ENCODE measurements at regions not wholly inside any gene's neighbourhood (a gene's known extent, or its start where the extent isn't known, plus 50 kb on each side); places are given as distances from the start of the nearest gene placed in this dataset.
"Not testable (repeated sequence)": the region's sequence is repeated elsewhere in the genome, so short reads cannot be mapped to it uniquely, and the experiment has no call there.

DNA sequence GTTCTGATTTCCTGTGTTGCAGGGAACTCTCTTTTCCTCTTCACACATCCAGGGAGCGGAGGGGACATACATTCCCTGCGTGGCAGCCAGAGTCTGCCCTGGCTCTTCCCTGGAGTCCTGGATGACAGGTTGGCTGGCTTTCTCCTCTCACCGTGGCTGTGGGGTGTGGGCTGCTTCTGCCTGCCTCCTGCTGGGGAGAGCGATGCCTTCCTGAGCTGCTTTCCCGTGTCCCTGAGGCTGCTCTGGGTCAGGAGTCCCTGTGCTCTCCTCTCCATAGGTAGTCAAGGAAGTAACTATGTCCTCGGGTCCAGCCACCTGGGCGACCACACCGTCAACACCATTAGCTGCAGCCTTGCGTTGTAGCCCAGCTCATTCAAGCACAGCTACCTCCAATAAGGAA is 451.7 kb downstream of the QKI start:
- no peak overlapping the region for H3K4me3 ChIP-seq (replicated peaks; ENCODE audit: low read depth, low read length)
- TF ChIP-seq, protein P1, sequence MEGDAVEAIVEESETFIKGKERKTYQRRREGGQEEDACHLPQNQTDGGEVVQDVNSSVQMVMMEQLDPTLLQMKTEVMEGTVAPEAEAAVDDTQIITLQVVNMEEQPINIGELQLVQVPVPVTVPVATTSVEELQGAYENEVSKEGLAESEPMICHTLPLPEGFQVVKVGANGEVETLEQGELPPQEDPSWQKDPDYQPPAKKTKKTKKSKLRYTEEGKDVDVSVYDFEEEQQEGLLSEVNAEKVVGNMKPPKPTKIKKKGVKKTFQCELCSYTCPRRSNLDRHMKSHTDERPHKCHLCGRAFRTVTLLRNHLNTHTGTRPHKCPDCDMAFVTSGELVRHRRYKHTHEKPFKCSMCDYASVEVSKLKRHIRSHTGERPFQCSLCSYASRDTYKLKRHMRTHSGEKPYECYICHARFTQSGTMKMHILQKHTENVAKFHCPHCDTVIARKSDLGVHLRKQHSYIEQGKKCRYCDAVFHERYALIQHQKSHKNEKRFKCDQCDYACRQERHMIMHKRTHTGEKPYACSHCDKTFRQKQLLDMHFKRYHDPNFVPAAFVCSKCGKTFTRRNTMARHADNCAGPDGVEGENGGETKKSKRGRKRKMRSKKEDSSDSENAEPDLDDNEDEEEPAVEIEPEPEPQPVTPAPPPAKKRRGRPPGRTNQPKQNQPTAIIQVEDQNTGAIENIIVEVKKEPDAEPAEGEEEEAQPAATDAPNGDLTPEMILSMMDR (IDR thresholded peaks at IDR 0.05; ENCODE audit: low read depth, low read length, missing control alignments), result no peak
- DNase-seq (ENCODE audit: extremely low read depth, low read depth), result no peak

DNA sequence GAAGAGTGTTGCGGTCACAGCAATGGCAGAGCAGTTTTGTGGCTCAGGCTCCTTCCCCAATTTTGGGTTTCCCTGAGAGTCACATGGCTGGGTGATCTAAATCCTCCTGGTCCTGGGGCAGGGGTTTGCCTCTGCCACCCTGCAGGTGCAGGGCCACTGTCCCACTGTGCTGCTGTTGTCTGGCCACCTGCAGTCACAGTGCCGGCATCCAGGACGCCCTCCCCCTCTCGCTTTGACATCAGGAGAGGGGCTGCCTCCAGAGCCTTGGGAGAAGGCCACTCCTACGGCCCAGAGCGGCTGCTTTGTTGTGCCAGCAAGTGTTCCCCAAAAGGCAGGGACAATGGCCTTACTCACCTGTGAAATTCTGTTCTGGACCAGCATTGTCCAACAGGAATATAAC is 449.0 kb downstream of the QKI start:
- TF ChIP-seq, protein P1 (IDR thresholded peaks at IDR 0.05; ENCODE audit: low read depth, low read length, missing control alignments), result no peak
- no peak for DNase-seq (ENCODE audit: extremely low read depth, low read depth)
- H3K4me3 ChIP-seq (replicated peaks; ENCODE audit: low read depth, low read length), result no peak overlapping the region

DNA sequence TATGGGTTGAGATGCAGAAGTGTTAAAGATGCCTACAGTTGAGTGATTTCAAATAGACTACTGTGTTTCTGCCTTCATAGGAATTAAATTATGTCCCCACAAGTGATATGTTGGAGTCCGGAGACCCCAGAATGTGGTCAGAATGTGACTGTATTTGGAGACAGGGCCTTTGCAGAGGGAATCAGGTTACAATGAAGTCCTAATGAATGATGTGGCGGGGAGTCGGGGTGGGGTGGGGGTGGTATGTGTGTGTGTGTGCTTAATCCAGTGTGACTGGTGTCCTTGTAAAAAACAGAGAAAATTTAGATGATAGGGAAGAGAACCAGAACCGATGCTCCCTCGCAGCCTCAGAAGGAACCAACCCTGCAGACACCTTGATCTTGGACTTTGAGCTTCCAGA is 448.2 kb downstream of the QKI start:
- TF ChIP-seq, protein P1 (IDR thresholded peaks at IDR 0.05; ENCODE audit: low read depth, low read length, missing control alignments), result no peak
- no peak for DNase-seq (ENCODE audit: extremely low read depth, low read depth)
- H3K4me3 ChIP-seq (replicated peaks; ENCODE audit: low read depth, low read length), result no peak overlapping the region

DNA sequence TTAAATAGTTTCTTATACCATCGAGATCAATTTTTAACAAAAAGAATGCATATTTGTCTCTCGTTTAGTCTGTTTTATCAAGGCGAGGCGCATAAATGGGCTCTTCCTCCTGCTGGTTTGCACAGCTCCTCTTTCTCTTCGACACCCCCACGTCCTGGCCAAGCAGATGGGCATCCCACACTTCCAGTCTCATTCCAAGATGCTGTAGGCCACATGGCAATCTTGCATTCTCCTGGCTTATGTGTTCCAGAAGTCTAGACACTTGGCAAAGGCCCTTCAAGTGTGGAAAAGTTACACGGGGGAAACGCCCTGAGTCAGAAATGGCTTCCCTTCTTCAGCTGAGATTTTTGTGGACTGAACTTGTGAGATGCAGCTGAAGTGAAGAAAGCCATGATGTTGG is 447.1 kb downstream of the QKI start:
- no peak for DNase-seq (ENCODE audit: extremely low read depth, low read depth)
- TF ChIP-seq, protein P1 (IDR thresholded peaks at IDR 0.05; ENCODE audit: low read depth, low read length, missing control alignments), result no peak
- no peak overlapping the region for H3K4me3 ChIP-seq (replicated peaks; ENCODE audit: low read depth, low read length)

DNA sequence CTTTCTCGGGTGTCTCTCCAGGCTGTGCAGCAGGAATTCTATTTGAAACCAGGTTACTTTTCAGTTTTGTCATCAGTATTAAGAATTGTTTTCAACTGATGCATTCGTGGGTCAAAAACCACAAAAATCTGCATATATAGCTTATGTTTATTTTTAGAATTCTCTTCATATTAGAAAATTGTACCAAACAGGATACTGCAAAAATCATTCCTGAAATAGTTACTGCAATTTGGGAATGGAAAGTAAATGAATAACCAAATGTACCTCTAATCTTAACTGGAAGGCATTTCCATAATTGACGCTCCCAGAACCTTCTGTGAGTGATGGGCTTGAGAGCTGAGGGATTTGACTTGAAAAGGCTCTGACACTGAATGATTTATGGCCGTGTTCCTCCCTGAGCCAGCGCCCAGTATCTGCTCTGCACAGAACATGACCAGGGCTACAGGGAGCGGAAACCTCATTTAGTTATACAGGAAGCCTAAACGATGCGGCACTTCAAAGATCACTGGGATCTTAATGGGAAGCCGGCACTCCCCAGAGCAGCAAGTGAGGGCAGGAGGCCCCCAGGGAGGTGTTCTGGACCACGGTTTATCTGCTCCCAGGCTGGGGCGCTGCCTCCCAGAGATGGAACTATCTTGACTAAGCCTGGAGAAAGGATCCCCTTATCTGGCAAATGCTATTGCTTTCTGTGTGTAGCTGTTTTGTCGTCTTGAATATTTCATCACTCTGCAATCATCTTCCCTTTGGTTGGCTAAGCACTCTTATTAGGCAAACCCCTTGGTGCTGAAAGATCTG is 446.0 kb downstream of the QKI start:
- TF ChIP-seq, protein P1 (IDR thresholded peaks at IDR 0.05; ENCODE audit: low read depth, low read length, missing control alignments), result no peak
- no peak overlapping the region for H3K4me3 ChIP-seq (replicated peaks; ENCODE audit: low read depth, low read length)
- no peak for DNase-seq (ENCODE audit: extremely low read depth, low read depth)

DNA sequence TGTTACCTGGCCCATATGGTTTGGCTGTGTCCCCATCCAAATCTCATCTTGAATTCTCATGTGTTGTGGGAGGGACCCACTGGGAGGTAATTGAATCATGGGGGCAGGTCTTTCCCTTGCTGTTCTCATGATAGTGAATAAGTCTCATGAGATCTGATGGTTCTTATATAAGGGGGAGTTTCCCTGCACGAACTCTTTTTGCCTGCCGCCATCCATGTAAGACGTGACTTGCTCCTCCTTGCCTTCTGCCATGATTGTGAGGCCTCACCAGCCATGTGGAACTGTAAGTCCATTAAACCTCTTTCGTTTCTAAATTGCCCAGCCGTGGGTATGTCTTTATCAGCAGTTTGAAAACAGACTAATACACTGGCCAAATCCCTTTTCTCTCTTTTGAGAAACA is 444.4 kb downstream of the QKI start:
- DNase-seq (ENCODE audit: extremely low read depth, low read depth); H3K4me3 ChIP-seq (replicated peaks; ENCODE audit: low read depth, low read length): not testable (repeated sequence)

DNA sequence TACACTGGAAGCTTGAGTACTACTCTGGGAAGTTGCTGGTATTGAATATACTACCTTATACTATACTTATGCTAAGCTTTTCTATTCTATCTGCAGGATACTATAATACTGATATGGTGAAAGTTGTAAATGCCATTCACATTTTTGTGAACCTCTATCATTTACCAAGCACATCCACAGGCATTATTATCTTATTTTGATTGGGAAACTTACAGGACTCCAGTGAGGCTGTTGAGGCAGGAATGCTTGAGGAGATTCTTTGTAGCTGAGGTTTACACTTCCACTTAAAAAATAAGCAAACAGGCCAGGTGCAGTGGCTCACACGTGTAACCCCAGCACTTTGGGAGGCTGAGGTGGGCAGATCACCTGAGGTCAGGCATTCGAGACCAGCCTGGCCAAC is 442.9 kb downstream of the QKI start:
- DNase-seq (ENCODE audit: extremely low read depth, low read depth), result no peak
- TF ChIP-seq, protein P1 (IDR thresholded peaks at IDR 0.05; ENCODE audit: low read depth, low read length, missing control alignments), result no peak
- H3K4me3 ChIP-seq (replicated peaks; ENCODE audit: low read depth, low read length), result no peak overlapping the region

Measured in HFF-Myc (cell line).